GM12865 (cell line): ENCODE measurements at regions not wholly inside any gene's neighbourhood (a gene's known extent, or its start where the extent isn't known, plus 50 kb on each side); places are given as distances from the start of the nearest gene placed in this dataset.

Source experiments
- DNase-seq: peaks from one replicate; pipeline ENCODE4 v3.0.0; 2010; ENCODE audit warnings: low read depth
- H3K4me3 ChIP-seq: 2 replicates; pipeline ENCODE4 v1.5.1; 2011; ENCODE audit warnings: mild to moderate bottlenecking, low read depth, low read length, control low read depth
- TF ChIP-seq, protein P1 (sequence below): IDR thresholded peaks from 2 replicates; pipeline ENCODE4 v1.5.1; 2011; ENCODE audit warnings: low read length, control low read depth, low read depth, inconsistent platforms; ENCODE audit not compliant: insufficient read depth; ENCODE audit errors: missing control alignments

DNA sequence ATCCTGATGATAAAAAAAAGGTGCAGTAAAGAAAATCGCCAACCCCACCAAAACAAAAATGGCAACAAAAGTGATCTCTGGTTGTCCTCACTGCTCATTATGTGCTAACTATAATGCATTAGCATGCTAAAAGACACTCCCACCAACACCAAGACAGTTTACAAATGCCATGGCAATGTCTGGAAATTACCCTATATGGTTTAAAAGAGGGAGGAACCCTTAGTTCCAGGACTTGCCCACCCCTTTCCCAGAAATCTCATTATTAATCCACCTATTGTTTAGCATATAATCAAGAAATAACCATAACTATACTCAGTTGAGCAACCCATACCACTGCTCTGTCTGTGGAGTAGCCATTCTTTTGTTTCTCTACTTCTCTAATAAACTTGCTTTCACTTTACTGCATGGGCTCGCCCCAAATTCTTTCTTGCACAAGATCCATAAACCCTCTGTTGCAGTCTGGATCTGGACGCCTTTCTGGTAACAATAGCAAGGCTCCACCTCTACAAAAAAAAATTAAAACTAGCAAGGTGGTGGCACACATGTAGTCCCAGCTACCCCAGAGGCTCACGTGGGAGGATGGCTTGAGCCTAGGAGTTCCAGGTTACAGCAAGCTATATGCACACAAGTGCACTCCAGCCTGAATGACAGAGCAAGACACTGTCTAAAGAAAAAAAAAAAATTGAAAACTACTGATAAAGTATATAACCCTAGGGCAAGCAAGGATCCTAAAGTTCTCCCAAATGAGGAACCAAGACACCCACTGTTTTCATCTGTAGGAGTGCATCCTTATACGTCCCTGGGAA is 278.8 kb upstream of the JARID2 start:
- no peak overlapping the region for H3K4me3 ChIP-seq
- DNase-seq: peak; percentile 16
- TF ChIP-seq, protein P1, sequence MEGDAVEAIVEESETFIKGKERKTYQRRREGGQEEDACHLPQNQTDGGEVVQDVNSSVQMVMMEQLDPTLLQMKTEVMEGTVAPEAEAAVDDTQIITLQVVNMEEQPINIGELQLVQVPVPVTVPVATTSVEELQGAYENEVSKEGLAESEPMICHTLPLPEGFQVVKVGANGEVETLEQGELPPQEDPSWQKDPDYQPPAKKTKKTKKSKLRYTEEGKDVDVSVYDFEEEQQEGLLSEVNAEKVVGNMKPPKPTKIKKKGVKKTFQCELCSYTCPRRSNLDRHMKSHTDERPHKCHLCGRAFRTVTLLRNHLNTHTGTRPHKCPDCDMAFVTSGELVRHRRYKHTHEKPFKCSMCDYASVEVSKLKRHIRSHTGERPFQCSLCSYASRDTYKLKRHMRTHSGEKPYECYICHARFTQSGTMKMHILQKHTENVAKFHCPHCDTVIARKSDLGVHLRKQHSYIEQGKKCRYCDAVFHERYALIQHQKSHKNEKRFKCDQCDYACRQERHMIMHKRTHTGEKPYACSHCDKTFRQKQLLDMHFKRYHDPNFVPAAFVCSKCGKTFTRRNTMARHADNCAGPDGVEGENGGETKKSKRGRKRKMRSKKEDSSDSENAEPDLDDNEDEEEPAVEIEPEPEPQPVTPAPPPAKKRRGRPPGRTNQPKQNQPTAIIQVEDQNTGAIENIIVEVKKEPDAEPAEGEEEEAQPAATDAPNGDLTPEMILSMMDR: no peak

DNA sequence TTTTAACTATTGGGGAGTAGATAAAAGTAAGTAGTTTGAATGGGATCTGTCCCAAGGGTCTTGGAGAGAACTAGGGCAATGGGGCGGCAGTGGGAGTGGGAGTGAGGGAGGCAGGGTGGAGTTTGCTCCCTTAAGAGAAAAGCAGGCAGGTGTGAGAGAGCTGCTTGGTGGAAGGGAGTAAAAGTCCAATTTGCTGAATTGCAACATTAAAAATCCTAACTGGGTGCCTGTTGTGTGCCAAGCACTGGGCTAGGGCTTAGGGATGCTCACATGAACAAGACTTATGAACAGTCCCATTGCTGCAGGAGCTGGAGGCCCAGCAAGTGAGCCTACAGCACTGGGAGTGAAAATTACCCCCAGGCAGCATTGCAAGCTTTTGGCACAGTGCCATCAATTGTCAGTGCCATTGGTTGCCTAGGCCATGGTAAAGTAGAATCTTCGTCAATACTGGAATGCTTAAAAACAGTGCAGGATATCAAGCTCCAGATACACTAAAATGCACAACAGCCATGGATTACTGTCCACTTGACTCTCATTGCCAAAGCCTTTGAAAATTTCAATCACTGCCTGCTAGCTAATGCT is 277.7 kb upstream of the JARID2 start:
- no peak overlapping the region for H3K4me3 ChIP-seq
- TF ChIP-seq, protein P1: no peak
- no peak for DNase-seq

DNA sequence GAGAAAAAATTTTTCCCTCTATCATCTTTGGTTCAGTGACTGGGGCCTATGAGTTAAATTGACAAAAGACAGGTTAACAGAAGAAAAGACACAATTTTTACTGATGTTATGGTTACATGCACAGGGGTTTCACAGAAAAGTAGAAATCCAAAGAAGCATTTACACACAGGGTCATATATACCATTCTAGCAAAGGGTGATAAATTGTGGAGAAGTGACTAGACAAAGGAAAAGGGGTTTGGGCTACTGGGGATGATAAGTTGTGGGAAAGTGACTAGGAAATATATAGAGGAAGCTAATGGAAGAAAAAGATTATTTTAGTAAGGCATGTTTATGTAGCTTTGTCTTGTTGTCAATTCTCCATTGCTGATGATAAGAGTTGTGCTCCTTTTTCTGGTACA is 276.7 kb upstream of the JARID2 start:
- no peak overlapping the region for H3K4me3 ChIP-seq
- DNase-seq: no peak
- TF ChIP-seq, protein P1: no peak

DNA sequence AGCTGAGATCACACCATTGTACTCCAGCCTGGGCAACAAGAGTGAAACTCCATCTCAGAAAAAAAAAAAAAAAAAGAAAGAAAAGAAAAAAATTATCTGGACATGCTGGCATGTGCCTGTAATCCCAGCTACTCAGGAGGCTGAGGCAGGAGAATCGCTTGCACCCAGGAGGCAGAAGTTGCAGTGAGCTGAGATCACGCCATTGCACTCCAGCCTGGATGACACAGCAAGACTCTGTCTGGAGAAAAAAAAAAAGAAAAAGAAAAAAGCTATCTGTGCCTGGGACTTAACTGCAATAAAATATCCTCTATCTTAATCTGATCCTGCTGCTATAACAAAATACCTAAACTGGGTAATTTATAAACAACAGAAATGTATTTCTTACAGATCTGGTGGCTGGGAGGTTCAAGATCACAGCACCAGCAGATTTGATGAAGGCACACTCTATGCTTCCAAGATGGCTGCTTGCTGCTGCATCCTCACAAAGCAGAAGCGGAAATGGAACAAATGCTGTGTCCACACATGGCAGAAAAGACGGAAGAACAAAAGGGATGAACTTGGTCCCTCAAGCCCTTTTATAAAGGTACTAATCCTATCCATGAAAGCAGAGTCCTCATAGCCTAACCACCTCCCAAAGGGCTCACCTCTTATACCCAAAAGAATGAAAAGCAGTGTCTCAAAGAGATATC is 273.3 kb upstream of the JARID2 start:
- no peak for DNase-seq
- H3K4me3 ChIP-seq: no peak overlapping the region
- TF ChIP-seq, protein P1: no peak

DNA sequence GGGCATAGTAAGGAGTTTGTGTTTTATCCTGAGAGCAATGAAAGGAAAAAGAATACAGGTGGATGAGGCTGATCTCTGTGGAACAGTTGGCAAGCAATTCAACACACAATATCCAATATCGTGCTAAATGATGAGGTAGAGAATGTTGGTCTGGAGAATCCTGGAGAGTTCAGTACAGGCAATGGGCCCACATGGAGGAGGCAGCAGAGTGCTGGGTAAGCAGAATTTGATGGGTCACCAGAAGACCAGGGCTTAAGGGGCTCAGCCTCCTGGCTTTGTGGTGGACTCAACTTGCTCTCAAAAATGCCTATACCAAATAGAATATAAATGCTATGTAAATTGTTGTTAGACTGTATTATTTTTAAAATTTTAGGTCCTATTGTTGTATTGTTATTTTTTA is 271.5 kb upstream of the JARID2 start:
- no peak for DNase-seq
- TF ChIP-seq, protein P1: no peak
- no peak overlapping the region for H3K4me3 ChIP-seq

DNA sequence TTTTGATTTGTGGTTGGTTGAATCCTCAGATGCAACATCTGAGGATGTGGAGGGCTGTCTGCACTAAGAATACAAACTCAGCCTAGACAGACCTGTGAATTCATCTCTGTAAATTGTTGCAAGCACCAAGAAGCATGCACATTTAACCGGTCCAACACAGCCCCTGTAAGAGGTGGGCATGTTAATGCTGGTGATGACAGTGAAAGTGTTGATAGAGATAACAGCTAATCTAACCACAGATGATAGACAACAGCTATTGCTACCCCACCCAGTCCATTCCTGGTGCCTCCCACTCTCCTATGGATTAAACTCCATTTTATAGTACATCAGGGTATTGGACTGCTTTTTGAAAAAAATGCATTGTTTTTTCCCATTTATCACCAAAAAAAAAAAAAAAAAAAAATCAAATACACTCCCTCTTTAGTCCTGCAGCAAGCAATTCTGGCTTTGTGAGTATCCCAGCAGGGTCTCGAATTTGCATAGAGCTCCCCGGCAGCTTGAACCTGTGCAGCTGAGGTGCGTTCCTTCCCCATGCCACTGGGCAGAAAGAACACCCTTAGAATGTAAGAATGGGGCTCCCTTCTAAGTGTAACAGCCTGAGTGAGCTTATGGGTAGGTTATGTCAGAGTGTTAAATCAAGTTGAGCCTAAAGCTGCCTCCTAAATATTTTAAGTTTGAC is 270.9 kb upstream of the JARID2 start:
- DNase-seq: no peak
- no peak overlapping the region for H3K4me3 ChIP-seq
- TF ChIP-seq, protein P1: no peak
